ENCODE measurements at regions not wholly inside any gene's neighbourhood (a gene's known extent, or its start where the extent isn't known, plus 50 kb on each side); places are given as distances from the start of the nearest gene placed in this dataset.

- Mint-ChIP-seq H3K27me3 (ENCODE audit: low read depth) (peaks cover 10% of the 10 kb centered on the region), H3K36me3 (ENCODE audit: low read depth) (no peaks in the 10 kb centered on the region), H3K4me3 (no peak overlapping the region), H3K27ac (no peak overlapping the region), H3K9me3 (no peaks in the 10 kb centered on the region), H3K4me1 (ENCODE audit: low read depth) (peaks cover 2% of the 10 kb centered on the region)
- DNase-seq (ENCODE audit: low spot score) = no peak
Measured at GRCh38 chr10:63738410-63738809, 217.2 kb downstream of the REEP3 start.

- Mint-ChIP-seq H3K27me3 (ENCODE audit: low read depth) (peaks cover 16% of the 10 kb centered on the region), H3K9me3 (no peaks in the 10 kb centered on the region), H3K36me3 (ENCODE audit: low read depth) (no peaks in the 10 kb centered on the region), H3K4me3 (no peak overlapping the region), H3K4me1 (ENCODE audit: low read depth) (peaks cover 5% of the 10 kb centered on the region), H3K27ac (no peak overlapping the region)
- DNase-seq (ENCODE audit: low spot score) = no peak
Measured at GRCh38 chr10:63744060-63744941, 223.1 kb downstream of the REEP3 start.

- Mint-ChIP-seq H3K9me3 (no peaks in the 10 kb centered on the region), H3K36me3 (ENCODE audit: low read depth) (no peaks in the 10 kb centered on the region), H3K27me3 (ENCODE audit: low read depth) (peaks cover 8% of the 10 kb centered on the region), H3K4me3 (no peak overlapping the region), H3K4me1 (ENCODE audit: low read depth) (no peaks in the 10 kb centered on the region), H3K27ac (no peak overlapping the region)
- DNase-seq (ENCODE audit: low spot score) = no peak
Measured at GRCh38 chr10:63749915-63750314, 228.7 kb downstream of the REEP3 start.

- Mint-ChIP-seq H3K27me3 (ENCODE audit: low read depth) (peaks cover 13% of the 10 kb centered on the region), H3K36me3 (ENCODE audit: low read depth) (no peaks in the 10 kb centered on the region), H3K4me3 (no peak overlapping the region), H3K27ac (no peak overlapping the region), H3K4me1 (ENCODE audit: low read depth) (no peaks in the 10 kb centered on the region), H3K9me3 (no peaks in the 10 kb centered on the region)
- DNase-seq (ENCODE audit: low spot score) = no peak
Measured at GRCh38 chr10:63751836-63752235, 230.6 kb downstream of the REEP3 start.

GRCh38 chr10:63752318-63752717 lies 231.1 kb downstream of the REEP3 start:
- H3K4me1 Mint-ChIP-seq (ENCODE audit: low read depth) = no peaks in the 10 kb centered on the region
- H3K4me3 Mint-ChIP-seq = no peak overlapping the region
- H3K27ac Mint-ChIP-seq = no peak overlapping the region

GRCh38 chr10:63753808-63754207 lies 232.6 kb downstream of the REEP3 start:
- Mint-ChIP-seq H3K4me3 (no peak overlapping the region), H3K27ac (no peak overlapping the region), H3K4me1 (ENCODE audit: low read depth) (no peaks in the 10 kb centered on the region), H3K27me3 (ENCODE audit: low read depth) (peaks cover 23% of the 10 kb centered on the region), H3K9me3 (no peaks in the 10 kb centered on the region), H3K36me3 (ENCODE audit: low read depth) (no peaks in the 10 kb centered on the region)
- no peak for DNase-seq (ENCODE audit: low spot score)

More at GRCh38 chr10:63752318-63752717, 231.1 kb downstream of the REEP3 start:
- no peak for DNase-seq (ENCODE audit: low spot score)
- no peaks in the 10 kb centered on the region for H3K36me3 Mint-ChIP-seq (ENCODE audit: low read depth)
- no peaks in the 10 kb centered on the region for H3K9me3 Mint-ChIP-seq
- peaks cover 13% of the 10 kb centered on the region for H3K27me3 Mint-ChIP-seq (ENCODE audit: low read depth)

- H3K27me3 Mint-ChIP-seq (ENCODE audit: low read depth) = peaks cover 31% of the 10 kb centered on the region
- H3K36me3 Mint-ChIP-seq (ENCODE audit: low read depth) = no peaks in the 10 kb centered on the region
- H3K27ac Mint-ChIP-seq = no peak overlapping the region
Measured at GRCh38 chr10:63755441-63755840, 234.2 kb downstream of the REEP3 start.

GRCh38 chr10:63757067-63757466 lies 235.9 kb downstream of the REEP3 start:
- Mint-ChIP-seq H3K4me3 (no peak overlapping the region), H3K9me3 (no peaks in the 10 kb centered on the region), H3K27ac (no peak overlapping the region), H3K4me1 (ENCODE audit: low read depth) (no peaks in the 10 kb centered on the region), H3K36me3 (ENCODE audit: low read depth) (no peaks in the 10 kb centered on the region), H3K27me3 (ENCODE audit: low read depth) (peaks cover 38% of the 10 kb centered on the region)
- DNase-seq (ENCODE audit: low spot score) = no peak

More at GRCh38 chr10:63755441-63755840, 234.2 kb downstream of the REEP3 start:
- H3K9me3 Mint-ChIP-seq = no peaks in the 10 kb centered on the region
- H3K4me3 Mint-ChIP-seq = no peak overlapping the region
- DNase-seq (ENCODE audit: low spot score) = no peak
- H3K4me1 Mint-ChIP-seq (ENCODE audit: low read depth) = no peaks in the 10 kb centered on the region

- H3K4me1 Mint-ChIP-seq (ENCODE audit: low read depth) = no peaks in the 10 kb centered on the region
- peaks cover 36% of the 10 kb centered on the region for H3K27me3 Mint-ChIP-seq (ENCODE audit: low read depth)
- H3K36me3 Mint-ChIP-seq (ENCODE audit: low read depth) = no peaks in the 10 kb centered on the region
- no peak overlapping the region for H3K27ac Mint-ChIP-seq
- no peaks in the 10 kb centered on the region for H3K9me3 Mint-ChIP-seq
- DNase-seq (ENCODE audit: low spot score) = no peak
- no peak overlapping the region for H3K4me3 Mint-ChIP-seq
Measured at GRCh38 chr10:63758080-63758479, 236.9 kb downstream of the REEP3 start.

- H3K4me1 Mint-ChIP-seq (ENCODE audit: low read depth) = no peaks in the 10 kb centered on the region
- no peaks in the 10 kb centered on the region for H3K9me3 Mint-ChIP-seq
- DNase-seq (ENCODE audit: low spot score) = no peak
- H3K27me3 Mint-ChIP-seq (ENCODE audit: low read depth) = peaks cover 32% of the 10 kb centered on the region
- no peak overlapping the region for H3K4me3 Mint-ChIP-seq
- no peaks in the 10 kb centered on the region for H3K36me3 Mint-ChIP-seq (ENCODE audit: low read depth)
- no peak overlapping the region for H3K27ac Mint-ChIP-seq
Measured at GRCh38 chr10:63759335-63759734, 238.1 kb downstream of the REEP3 start.

- DNase-seq (ENCODE audit: low spot score) = no peak
- no peaks in the 10 kb centered on the region for H3K36me3 Mint-ChIP-seq (ENCODE audit: low read depth)
- H3K27ac Mint-ChIP-seq = no peak overlapping the region
- H3K4me1 Mint-ChIP-seq (ENCODE audit: low read depth) = no peaks in the 10 kb centered on the region
- H3K9me3 Mint-ChIP-seq = no peaks in the 10 kb centered on the region
- H3K27me3 Mint-ChIP-seq (ENCODE audit: low read depth) = peaks cover 28% of the 10 kb centered on the region
- no peak overlapping the region for H3K4me3 Mint-ChIP-seq
Measured at GRCh38 chr10:63760034-63760707, 239.0 kb downstream of the REEP3 start.

GRCh38 chr10:63760708-63761047 lies 239.5 kb downstream of the REEP3 start:
- no peaks in the 10 kb centered on the region for H3K36me3 Mint-ChIP-seq (ENCODE audit: low read depth)
- no peaks in the 10 kb centered on the region for H3K4me1 Mint-ChIP-seq (ENCODE audit: low read depth)
- no peak overlapping the region for H3K27ac Mint-ChIP-seq
- H3K27me3 Mint-ChIP-seq (ENCODE audit: low read depth) = peaks cover 25% of the 10 kb centered on the region
- no peak overlapping the region for H3K4me3 Mint-ChIP-seq
- DNase-seq (ENCODE audit: low spot score) = no peak
- H3K9me3 Mint-ChIP-seq = no peaks in the 10 kb centered on the region

- Mint-ChIP-seq H3K4me3 (no peak overlapping the region), H3K36me3 (ENCODE audit: low read depth) (no peaks in the 10 kb centered on the region), H3K27me3 (ENCODE audit: low read depth) (peaks cover 25% of the 10 kb centered on the region), H3K4me1 (ENCODE audit: low read depth) (no peaks in the 10 kb centered on the region), H3K9me3 (no peaks in the 10 kb centered on the region), H3K27ac (no peak overlapping the region)
- DNase-seq (ENCODE audit: low spot score) = no peak
Measured at GRCh38 chr10:63761243-63761642, 240.0 kb downstream of the REEP3 start.

- DNase-seq (ENCODE audit: low spot score) = no peak
- peaks cover 16% of the 10 kb centered on the region for H3K27me3 Mint-ChIP-seq (ENCODE audit: low read depth)
- no peaks in the 10 kb centered on the region for H3K9me3 Mint-ChIP-seq
Measured at GRCh38 chr10:63763744-63764143, 242.5 kb downstream of the REEP3 start.

More at GRCh38 chr10:63763744-63764143, 242.5 kb downstream of the REEP3 start:
- Mint-ChIP-seq H3K36me3 (ENCODE audit: low read depth) (no peaks in the 10 kb centered on the region), H3K4me1 (ENCODE audit: low read depth) (peaks cover 4% of the 10 kb centered on the region), H3K4me3 (no peak overlapping the region), H3K27ac (no peak overlapping the region)

Data from T-helper 2 cell treated with Interferon-gamma antibody and Interleukin-4, amounts not matched to agents 5 μg/mL and 100 μg/mL, for 36 hours (primary cell).